ENCODE measurements at regions not wholly inside any gene's neighbourhood (a gene's known extent, or its start where the extent isn't known, plus 50 kb on each side); places are given as distances from the start of the nearest gene placed in this dataset.

- ChIA-PET CTCF (no interaction called here), POLR2A (no interaction called here)
- no peak for DNase-seq (ENCODE audit: extremely low spot score)
- TF ChIP-seq L3MBTL2 (conservative IDR thresholded peaks at IDR 0.05) (no peak), ELF4 (IDR thresholded peaks at IDR 0.05) (no peak), HDGF (IDR thresholded peaks at IDR 0.05; ENCODE audit: borderline replicate concordance) (no peak), LEF1 (IDR thresholded peaks at IDR 0.05; ENCODE audit: borderline replicate concordance) (no peak), BHLHE40 (IDR thresholded peaks at IDR 0.05; ENCODE audit: borderline replicate concordance) (no peak), FOXM1 (IDR thresholded peaks at IDR 0.05; ENCODE audit: borderline replicate concordance) (no peak), SUZ12 (IDR thresholded peaks at IDR 0.05) (no peak), FOXA1 (IDR thresholded peaks at IDR 0.05) (no peak), CTBP1 (IDR thresholded peaks at IDR 0.05; ENCODE audit: borderline replicate concordance) (no peak), ZNF384 (IDR thresholded peaks at IDR 0.05) (no peak), FOXK2 (IDR thresholded peaks at IDR 0.05) (no peak), ARNT (IDR thresholded peaks at IDR 0.05) (no peak), SP1 (IDR thresholded peaks at IDR 0.05) (no peak), PKNOX1 (IDR thresholded peaks at IDR 0.05) (no peak)
These were observed 248.3 kb downstream of the PHF14 start for GRCh38 chr7:11221984-11222383.

GRCh38 chr7:11224535-11224934, 250.9 kb downstream of the PHF14 start:
- CTCF ChIA-PET: no interaction called here
- DNase-seq (ENCODE audit: extremely low spot score): no peak
- POLR2A ChIA-PET: no interaction called here
- TF ChIP-seq FOXK2 (IDR thresholded peaks at IDR 0.05) (no peak), LEF1 (IDR thresholded peaks at IDR 0.05; ENCODE audit: borderline replicate concordance) (no peak), SP1 (IDR thresholded peaks at IDR 0.05) (no peak), ELF4 (IDR thresholded peaks at IDR 0.05) (no peak), BHLHE40 (IDR thresholded peaks at IDR 0.05; ENCODE audit: borderline replicate concordance) (no peak), CTBP1 (IDR thresholded peaks at IDR 0.05; ENCODE audit: borderline replicate concordance) (no peak), FOXM1 (IDR thresholded peaks at IDR 0.05; ENCODE audit: borderline replicate concordance) (no peak), SUZ12 (IDR thresholded peaks at IDR 0.05) (no peak), ARNT (IDR thresholded peaks at IDR 0.05) (no peak), ZNF384 (IDR thresholded peaks at IDR 0.05) (no peak), L3MBTL2 (conservative IDR thresholded peaks at IDR 0.05) (no peak), TARDBP (IDR thresholded peaks at IDR 0.05) (no peak), HDGF (IDR thresholded peaks at IDR 0.05; ENCODE audit: borderline replicate concordance) (no peak), PKNOX1 (IDR thresholded peaks at IDR 0.05) (no peak), NFRKB (IDR thresholded peaks at IDR 0.05) (no peak)

GRCh38 chr7:11228515-11228914, 254.8 kb downstream of the PHF14 start:
- ChIA-PET CTCF (interaction anchor here (0.9 kb wide), 1 partner anchor 16 kb away, joined by 3 read pairs; no protein-coding TSS in a partner anchor), POLR2A (no interaction called here)
- TF ChIP-seq SUZ12 (IDR thresholded peaks at IDR 0.05): no peak
- no peak for TF ChIP-seq HDGF (IDR thresholded peaks at IDR 0.05; ENCODE audit: borderline replicate concordance)
- no peak for TF ChIP-seq ZNF384 (IDR thresholded peaks at IDR 0.05)
- TF ChIP-seq SP1 (IDR thresholded peaks at IDR 0.05): no peak
- TF ChIP-seq ELF4 (IDR thresholded peaks at IDR 0.05): no peak
- no peak for TF ChIP-seq PKNOX1 (IDR thresholded peaks at IDR 0.05)
- TF ChIP-seq LEF1 (IDR thresholded peaks at IDR 0.05; ENCODE audit: borderline replicate concordance): no peak
- TF ChIP-seq CTBP1 (IDR thresholded peaks at IDR 0.05; ENCODE audit: borderline replicate concordance): no peak
- TF ChIP-seq ARNT (IDR thresholded peaks at IDR 0.05): no peak
- no peak for DNase-seq (ENCODE audit: extremely low spot score)

- no peak for DNase-seq (ENCODE audit: extremely low spot score)
- TF ChIP-seq ELF4 (IDR thresholded peaks at IDR 0.05) (no peak), LEF1 (IDR thresholded peaks at IDR 0.05; ENCODE audit: borderline replicate concordance) (no peak), CTBP1 (IDR thresholded peaks at IDR 0.05; ENCODE audit: borderline replicate concordance) (no peak), HDGF (IDR thresholded peaks at IDR 0.05; ENCODE audit: borderline replicate concordance) (no peak), FOXK2 (IDR thresholded peaks at IDR 0.05) (no peak), ARNT (IDR thresholded peaks at IDR 0.05) (no peak), PKNOX1 (IDR thresholded peaks at IDR 0.05) (no peak), FOXM1 (IDR thresholded peaks at IDR 0.05; ENCODE audit: borderline replicate concordance) (no peak), FOXA1 (IDR thresholded peaks at IDR 0.05) (no peak), TARDBP (IDR thresholded peaks at IDR 0.05) (no peak), BHLHE40 (IDR thresholded peaks at IDR 0.05; ENCODE audit: borderline replicate concordance) (no peak), SP1 (IDR thresholded peaks at IDR 0.05) (no peak), L3MBTL2 (conservative IDR thresholded peaks at IDR 0.05) (no peak), ZNF384 (IDR thresholded peaks at IDR 0.05) (no peak), NFRKB (IDR thresholded peaks at IDR 0.05) (no peak), SUZ12 (IDR thresholded peaks at IDR 0.05) (no peak)
- ChIA-PET POLR2A (no interaction called here), CTCF (no interaction called here)
These were observed 257.5 kb downstream of the PHF14 start for GRCh38 chr7:11231190-11231589.

- ChIA-PET POLR2A (no interaction called here), CTCF (no interaction called here)
- no peak for DNase-seq (ENCODE audit: extremely low spot score)
- TF ChIP-seq SUZ12 (IDR thresholded peaks at IDR 0.05): no peak
- TF ChIP-seq ELF4 (IDR thresholded peaks at IDR 0.05): no peak
- TF ChIP-seq ARNT (IDR thresholded peaks at IDR 0.05): no peak
- no peak for TF ChIP-seq HDGF (IDR thresholded peaks at IDR 0.05; ENCODE audit: borderline replicate concordance)
- TF ChIP-seq CTBP1 (IDR thresholded peaks at IDR 0.05; ENCODE audit: borderline replicate concordance): no peak
- no peak for TF ChIP-seq NFRKB (IDR thresholded peaks at IDR 0.05)
- TF ChIP-seq TARDBP (IDR thresholded peaks at IDR 0.05): no peak
- TF ChIP-seq L3MBTL2 (conservative IDR thresholded peaks at IDR 0.05): no peak
- no peak for TF ChIP-seq BHLHE40 (IDR thresholded peaks at IDR 0.05; ENCODE audit: borderline replicate concordance)
- TF ChIP-seq ZNF384 (IDR thresholded peaks at IDR 0.05): no peak
These were observed 258.8 kb downstream of the PHF14 start for GRCh38 chr7:11232462-11232861.

Data from HEK293T (cell line).